ENCODE measurements at regions not wholly inside any gene's neighbourhood (a gene's known extent, or its start where the extent isn't known, plus 50 kb on each side); places are given as distances from the start of the nearest gene placed in this dataset.
"Not testable (repeated sequence)": the region's sequence is repeated elsewhere in the genome, so short reads cannot be mapped to it uniquely, and the experiment has no call there.

GRCh38 chr2:72024451-72025175, 123.0 kb downstream of the CYP26B1 start:
- H3K4me3 ChIP-seq = no peak overlapping the region
- H3K9me3 ChIP-seq = no peaks in the 10 kb centered on the region
- no peaks in the 10 kb centered on the region for H3K4me1 ChIP-seq (ENCODE audit: control insufficient read depth in 1 of 2, low read depth in 2 of 2)
- DNase-seq (ENCODE audit: low spot score) (no peak), ATAC-seq (ENCODE audit: insufficient number of reproducible peaks, low FRiP score, low read depth) (no peak)
- H3K27ac ChIP-seq = no peak overlapping the region
- H3K36me3 ChIP-seq = no peaks in the 10 kb centered on the region
- H3K27me3 ChIP-seq (replicated peaks; ENCODE audit: insufficient read depth) = no peaks in the 10 kb centered on the region
- no peak for TF ChIP-seq CTCF (IDR thresholded peaks at IDR 0.05)

- Histone ChIP-seq H3K4me1 (ENCODE audit: control insufficient read depth in 1 of 2, low read depth in 2 of 2) (no peaks in the 10 kb centered on the region), H3K9me3 (no peaks in the 10 kb centered on the region), H3K4me3 (no peak overlapping the region), H3K27me3 (replicated peaks; ENCODE audit: insufficient read depth) (no peaks in the 10 kb centered on the region), H3K36me3 (no peaks in the 10 kb centered on the region), H3K27ac (no peak overlapping the region)
- TF ChIP-seq CTCF (IDR thresholded peaks at IDR 0.05) = no peak
- ATAC-seq (ENCODE audit: insufficient number of reproducible peaks, low FRiP score, low read depth) (no peak), DNase-seq (ENCODE audit: low spot score) (no peak)
Observed at GRCh38 chr2:72023678-72024390, 123.8 kb downstream of the CYP26B1 start.

GRCh38 chr2:72021371-72021770, 126.3 kb downstream of the CYP26B1 start:
- not testable (repeated sequence) for H3K4me1 ChIP-seq (ENCODE audit: control insufficient read depth in 1 of 2, low read depth in 2 of 2); H3K27me3 ChIP-seq (replicated peaks; ENCODE audit: insufficient read depth); DNase-seq (ENCODE audit: low spot score); ATAC-seq (ENCODE audit: insufficient number of reproducible peaks, low FRiP score, low read depth); H3K9me3 ChIP-seq; H3K36me3 ChIP-seq; H3K27ac ChIP-seq; H3K4me3 ChIP-seq

GRCh38 chr2:72015266-72015665, 132.4 kb downstream of the CYP26B1 start:
- Histone ChIP-seq H3K27ac (no peak overlapping the region), H3K9me3 (no peaks in the 10 kb centered on the region), H3K27me3 (replicated peaks; ENCODE audit: insufficient read depth) (no peaks in the 10 kb centered on the region), H3K4me1 (ENCODE audit: control insufficient read depth in 1 of 2, low read depth in 2 of 2) (no peaks in the 10 kb centered on the region), H3K36me3 (no peaks in the 10 kb centered on the region), H3K4me3 (no peak overlapping the region)
- DNase-seq (ENCODE audit: low spot score) = no peak
- TF ChIP-seq CTCF (IDR thresholded peaks at IDR 0.05) = no peak
- ATAC-seq (ENCODE audit: insufficient number of reproducible peaks, low FRiP score, low read depth) = no peak

- H3K27me3 ChIP-seq (replicated peaks; ENCODE audit: insufficient read depth) = no peaks in the 10 kb centered on the region
- H3K36me3 ChIP-seq = no peaks in the 10 kb centered on the region
- TF ChIP-seq CTCF (IDR thresholded peaks at IDR 0.05) = no peak
- ATAC-seq (ENCODE audit: insufficient number of reproducible peaks, low FRiP score, low read depth) = no peak
- no peak for DNase-seq (ENCODE audit: low spot score)
- H3K4me1 ChIP-seq (ENCODE audit: control insufficient read depth in 1 of 2, low read depth in 2 of 2) = no peaks in the 10 kb centered on the region
- no peak overlapping the region for H3K4me3 ChIP-seq
- no peak overlapping the region for H3K27ac ChIP-seq
- H3K9me3 ChIP-seq = no peaks in the 10 kb centered on the region
Observed at GRCh38 chr2:72014831-72015230, 132.8 kb downstream of the CYP26B1 start.

All from thoracic aorta (tissue), 2 donors.